MV-4-11 (cell line): ENCODE measurements at regions not wholly inside any gene's neighbourhood (a gene's known extent, or its start where the extent isn't known, plus 50 kb on each side); places are given as distances from the start of the nearest gene placed in this dataset.
A peak's percentile ranks its signal among the peaks of the same experiment; 100 is the strongest.
"Not testable (repeated sequence)": the region's sequence is repeated elsewhere in the genome, so short reads cannot be mapped to it uniquely, and the experiment has no call there.

ENCODE experiments used
- DNase-seq: peaks from one replicate; lab custom pipeline; 2025; lab: John Stamatoyannopoulos, UW

DNA sequence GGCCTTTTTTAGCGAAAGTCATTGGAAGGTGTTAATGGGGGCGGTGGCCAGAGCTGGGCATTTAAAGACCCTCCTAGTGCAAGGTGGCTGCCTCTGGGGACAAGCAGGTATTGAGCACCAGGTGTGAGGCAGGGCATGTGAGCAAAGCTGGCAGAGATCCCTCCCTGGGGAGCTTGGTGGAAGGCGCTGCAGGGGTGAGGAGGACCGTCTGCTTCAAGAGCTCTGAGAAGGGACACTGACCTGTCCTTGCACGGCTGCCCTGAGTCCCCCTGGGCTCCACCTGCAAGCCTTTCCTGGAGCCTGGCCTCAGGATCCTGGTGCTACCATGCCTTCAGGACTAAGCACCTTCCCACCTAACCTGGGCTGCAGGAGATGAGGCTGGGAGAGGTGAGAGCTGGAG, 127.0 kb upstream of the CIBAR2 start:
- DNase-seq = no peak

DNA sequence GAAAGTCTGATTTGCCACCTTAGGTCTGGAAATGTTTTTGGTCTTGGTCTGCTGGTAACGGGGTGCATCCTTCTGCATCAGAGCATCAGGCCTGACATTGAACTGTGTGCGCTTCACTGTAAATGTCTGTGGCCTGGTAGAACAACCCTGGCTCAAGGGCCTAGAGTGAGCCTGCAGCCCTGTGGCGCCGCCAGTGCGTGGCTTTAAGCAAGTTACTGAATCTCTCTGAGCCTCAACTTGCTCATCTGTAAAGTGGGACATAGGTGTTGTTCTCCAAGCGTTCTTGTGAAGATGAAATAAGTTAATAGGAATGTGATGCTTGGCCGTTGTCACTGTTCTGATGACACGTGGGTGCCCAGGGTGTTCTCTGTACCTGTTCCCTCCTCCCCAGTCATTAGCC, 127.6 kb upstream of the CIBAR2 start:
- DNase-seq = no peak

- no peak for DNase-seq
These were observed 129.0 kb upstream of the CIBAR2 start for GRCh38 chr16:85240982-85241924.

DNA sequence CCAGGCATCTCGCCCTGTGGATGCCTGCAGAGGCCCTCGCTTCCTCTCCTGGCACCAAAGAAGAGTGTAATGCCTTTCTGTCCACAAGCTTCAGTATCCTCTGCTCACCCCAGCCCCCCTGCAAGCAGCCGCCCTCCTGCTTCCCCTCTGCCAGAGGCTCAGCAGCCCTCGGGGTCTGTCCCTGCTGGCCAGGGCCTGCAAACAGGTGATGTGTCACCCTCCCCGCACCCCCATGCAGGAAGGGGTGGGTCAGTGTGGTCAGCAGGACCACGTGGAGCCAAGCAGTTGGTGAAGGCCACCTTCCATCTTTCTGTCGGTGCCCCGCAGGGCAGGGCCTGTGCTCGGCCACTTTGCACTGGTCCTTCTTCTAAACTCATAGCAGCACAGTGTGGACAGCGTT, 129.9 kb upstream of the CIBAR2 start:
- no peak for DNase-seq

- DNase-seq = no peak
These were observed 131.0 kb upstream of the CIBAR2 start for GRCh38 chr16:85243308-85243707.

- not testable (repeated sequence) for DNase-seq
These were observed 132.2 kb upstream of the CIBAR2 start for GRCh38 chr16:85244452-85244851.

DNA sequence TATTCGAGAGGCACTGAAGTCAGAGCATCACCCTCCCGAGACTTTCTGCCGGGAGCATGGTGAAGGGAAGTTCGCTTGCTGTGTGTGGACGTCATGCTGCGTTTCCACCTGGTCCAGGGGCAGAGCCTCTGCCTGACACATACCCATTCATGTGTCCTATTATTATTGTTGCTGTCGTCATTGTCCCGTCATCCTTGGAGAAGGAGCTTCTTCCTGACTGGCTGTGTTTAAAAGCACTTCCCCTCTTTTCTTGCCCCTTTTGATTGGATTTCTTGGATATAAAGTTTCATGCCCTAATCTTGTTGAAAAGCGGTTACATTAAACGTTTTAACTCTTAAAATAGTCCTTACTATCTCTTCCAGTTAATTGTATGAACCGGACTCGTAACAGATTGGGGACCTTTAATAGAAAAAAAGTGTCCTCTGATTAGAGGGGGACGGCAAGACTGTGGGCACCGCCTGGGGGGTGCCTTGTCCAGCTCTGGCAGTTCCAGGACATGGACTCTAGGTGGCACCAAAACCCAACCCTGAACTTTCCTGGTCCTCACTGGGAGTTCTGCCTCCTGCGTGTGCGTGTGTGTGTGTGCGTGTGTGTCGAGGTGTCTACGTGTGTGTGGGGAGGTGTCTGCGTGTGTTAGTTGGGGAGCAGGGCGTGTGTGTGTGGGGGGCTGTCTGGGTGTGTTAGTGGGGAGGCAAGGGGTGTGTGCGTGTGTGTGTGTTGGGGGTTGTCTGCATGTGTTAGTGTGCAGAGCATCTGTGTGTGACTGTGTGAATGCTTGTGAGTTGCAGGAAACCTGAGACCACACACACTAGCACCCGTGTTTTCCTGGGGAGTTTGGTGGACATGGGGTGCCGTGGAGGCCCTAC, 133.3 kb upstream of the CIBAR2 start:
- peak; percentile 44 for DNase-seq

- DNase-seq = no peak
These were observed 134.2 kb upstream of the CIBAR2 start for GRCh38 chr16:85246473-85246872.

DNA sequence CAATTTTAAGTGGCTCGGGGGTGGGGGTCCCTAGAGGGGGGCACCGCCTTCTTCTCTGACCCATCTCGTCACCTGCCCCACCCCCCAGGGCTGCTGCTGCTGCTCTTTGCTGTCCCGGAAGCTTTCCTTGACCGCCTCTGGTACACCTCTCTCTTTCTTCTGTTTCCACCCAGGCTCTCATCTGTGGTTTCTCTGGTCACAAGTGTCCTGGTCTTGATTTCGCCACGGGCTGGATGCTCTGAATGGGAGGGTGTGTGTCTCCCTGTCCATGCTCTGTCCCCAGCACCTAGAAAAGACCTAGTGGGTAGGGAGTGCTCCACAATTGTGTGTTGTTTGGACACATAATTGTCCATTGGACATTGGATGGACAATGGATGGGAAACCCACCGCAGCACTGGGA, 134.7 kb upstream of the CIBAR2 start:
- DNase-seq = no peak

GRCh38 chr16:85248342-85248741, 136.1 kb upstream of the CIBAR2 start:
- DNase-seq = no peak

DNA sequence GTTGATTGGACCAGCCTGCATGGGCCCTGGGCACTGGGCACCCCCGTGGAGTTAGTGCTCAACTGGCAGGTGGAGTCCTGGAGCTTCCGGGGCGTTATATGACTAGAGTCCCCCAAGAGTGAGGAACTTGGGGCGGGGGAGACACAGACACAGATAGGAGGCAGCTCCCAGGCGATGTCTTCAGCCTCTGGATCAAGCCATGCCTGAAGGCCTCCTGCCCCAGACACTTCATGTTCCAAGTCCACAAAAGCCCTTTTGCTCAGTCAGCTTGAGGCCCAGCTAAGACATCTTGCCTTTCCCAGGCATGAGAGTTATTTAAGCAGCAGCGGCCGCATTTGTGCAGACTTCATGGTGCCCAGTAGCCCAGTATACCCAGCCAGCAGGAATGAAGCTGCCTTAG, 136.6 kb upstream of the CIBAR2 start:
- DNase-seq = no peak

DNA sequence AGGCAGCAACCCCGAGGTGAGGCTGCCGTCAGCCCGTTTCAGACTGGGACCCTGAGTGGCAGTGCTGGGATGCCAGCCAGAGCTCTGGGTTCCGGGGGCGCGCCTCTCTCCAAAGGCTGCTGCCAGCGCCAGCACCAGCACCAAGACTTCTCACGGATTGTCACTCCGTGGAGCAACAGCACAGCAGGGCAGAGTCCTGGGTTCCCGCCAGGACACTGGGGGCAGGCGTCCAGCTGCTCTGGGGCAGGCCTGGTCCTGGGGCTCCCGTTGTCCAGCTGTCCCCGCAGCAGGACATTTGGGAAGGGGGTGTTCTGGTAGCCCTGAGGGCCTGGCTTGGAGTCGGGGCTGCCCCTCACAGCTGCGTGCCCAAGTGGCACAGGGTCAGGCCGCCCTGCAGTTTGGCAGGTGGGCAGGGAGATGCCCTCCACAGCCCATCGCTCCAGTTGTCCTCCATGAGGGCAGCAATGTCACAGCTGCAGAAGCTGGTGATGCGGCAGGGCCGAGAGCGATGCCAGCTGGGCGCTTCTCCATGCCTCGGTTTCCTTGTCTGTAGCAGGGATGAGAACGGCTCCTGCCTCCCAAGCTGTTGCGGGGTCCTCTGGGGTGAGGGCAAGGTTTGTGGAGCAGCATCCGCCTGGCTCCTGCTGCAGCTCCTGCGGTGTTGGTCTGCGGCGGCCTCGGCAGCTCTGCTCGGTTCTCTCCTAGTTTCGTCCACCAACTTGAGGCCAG, 137.3 kb upstream of the CIBAR2 start:
- no peak for DNase-seq

DNA sequence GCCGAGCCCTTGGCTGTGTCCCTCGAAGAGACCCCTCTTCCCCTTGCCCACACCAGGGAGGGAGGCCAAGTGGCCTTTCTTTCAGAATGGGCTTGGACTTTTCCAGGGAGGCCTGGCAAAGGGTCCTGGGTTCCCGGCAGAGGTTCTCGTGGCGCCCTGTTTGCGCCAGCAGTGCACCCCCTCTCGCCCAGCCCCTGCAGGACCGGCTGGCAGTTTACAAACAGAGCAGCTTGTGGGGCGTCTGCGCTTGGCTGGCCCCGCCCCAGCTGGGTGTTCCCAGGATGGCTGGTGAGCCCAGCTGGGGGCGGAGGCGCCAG, 137.8 kb upstream of the CIBAR2 start:
- no peak for DNase-seq

GRCh38 chr16:85250609-85251223, 138.4 kb upstream of the CIBAR2 start:
- peak; percentile 49 for DNase-seq

DNA sequence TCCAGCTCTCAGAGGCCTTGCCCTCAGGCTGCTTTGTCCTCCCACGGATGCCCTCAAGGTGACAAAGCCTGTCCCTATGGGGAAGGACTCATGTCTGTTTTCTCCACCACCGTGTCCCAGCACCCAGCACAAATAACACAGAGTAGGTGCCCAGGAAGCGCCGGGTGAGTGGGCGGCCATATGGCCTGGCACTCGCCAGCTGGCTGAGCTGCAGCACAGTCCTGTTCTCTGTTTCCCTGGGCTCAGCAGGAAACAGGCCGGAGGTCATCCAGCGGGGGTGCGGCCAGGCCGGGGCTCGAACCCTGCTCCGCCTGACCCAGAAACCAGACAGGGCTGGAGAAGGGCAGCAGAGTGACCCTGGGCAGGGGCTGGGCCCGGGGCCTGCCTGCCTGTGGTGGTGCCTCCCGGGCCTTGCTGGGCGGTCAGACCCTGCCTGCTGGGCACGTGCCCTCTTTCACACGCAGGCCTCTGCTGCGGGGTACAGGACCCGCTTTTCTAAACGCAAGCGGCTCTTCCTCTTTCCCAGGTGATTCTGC, 139.0 kb upstream of the CIBAR2 start:
- no peak for DNase-seq

- DNase-seq = no peak
These were observed 139.7 kb upstream of the CIBAR2 start for GRCh38 chr16:85252014-85252413.

DNA sequence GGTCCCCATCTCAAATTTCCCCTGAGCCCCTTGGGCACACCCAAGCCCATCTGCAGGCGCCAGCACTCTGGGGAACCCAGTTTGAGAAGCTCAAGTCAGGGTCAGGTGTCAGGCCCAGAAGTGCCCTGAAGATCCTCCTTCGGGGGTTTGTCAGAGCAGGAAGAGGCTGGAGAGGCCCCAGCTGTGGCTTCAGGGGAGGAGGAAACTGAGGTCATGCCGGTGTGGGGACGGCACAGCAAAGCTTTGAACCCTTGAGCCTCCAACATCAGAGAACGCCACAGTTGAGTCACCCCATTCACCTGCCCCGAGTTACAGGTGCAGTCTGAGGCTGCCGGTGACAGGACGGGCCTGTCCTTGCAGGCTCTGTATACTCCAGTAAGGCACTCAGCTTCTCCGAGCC, 140.2 kb upstream of the CIBAR2 start:
- peak; percentile 21 for DNase-seq

DNA sequence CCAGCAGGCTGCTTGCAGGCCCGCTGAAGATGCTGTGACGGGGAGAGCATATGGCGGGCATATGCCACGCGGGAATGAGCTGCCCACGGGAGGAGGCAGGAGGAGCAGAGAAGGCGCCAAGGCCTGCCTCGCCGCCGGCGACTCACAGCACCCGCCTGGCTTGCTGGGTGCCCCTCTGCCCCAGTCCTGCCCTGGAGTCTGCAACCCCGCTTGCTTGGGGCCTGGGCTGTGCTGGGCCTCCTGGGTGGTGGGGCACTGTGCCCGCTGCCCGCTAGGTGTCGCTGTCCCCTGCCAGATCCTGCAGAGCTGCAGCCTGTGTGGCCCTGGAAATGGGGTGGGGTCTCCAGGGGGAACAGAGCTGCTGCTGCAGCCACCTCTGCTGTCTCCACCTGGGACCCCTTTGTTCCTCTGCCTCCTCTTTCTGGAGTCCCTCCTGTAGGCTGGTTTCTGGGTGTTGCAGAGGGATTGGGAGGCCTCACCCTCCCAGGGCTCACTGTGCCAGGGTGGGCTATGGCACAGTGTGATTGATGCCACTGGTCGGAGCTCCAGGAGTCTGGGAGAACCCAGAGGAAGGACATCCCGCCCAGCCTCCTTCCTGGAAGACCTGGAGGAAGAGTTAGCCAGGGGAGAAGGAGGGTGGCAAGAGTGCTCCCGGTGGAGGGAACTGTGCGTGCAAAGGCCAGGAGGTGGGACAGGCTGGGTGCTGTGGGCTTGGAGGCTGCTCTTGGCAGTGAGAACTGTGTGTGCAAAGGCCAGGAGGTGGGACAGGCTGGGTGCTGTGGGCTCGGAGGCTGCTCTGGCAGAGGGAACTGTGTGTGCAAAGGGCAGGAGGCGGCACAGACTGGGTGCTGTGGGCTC, 141.0 kb upstream of the CIBAR2 start:
- peak; percentile 50 for DNase-seq

DNA sequence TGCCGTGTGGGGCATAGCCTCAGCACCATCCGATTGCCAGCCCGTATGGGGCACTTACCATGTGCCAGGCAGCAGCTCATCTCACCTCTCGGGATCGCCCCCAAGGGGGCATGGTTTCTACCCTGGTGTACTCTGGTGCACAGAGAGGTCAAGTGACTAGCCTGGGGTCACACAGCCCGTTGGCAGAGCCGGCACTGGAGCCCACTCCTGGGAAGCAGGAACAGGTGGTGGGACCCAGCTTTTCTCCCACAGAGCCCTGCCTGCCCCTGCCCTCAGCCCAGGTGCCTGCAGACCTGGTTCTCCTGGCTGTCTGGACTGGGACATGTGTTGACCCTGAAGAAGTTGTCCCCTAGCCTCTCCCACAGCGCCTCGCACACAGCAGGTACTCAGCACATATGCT, 141.8 kb upstream of the CIBAR2 start:
- DNase-seq = no peak

- DNase-seq = no peak
These were observed 142.6 kb upstream of the CIBAR2 start for GRCh38 chr16:85254921-85255320.

GRCh38 chr16:85255777-85256176, 143.5 kb upstream of the CIBAR2 start:
- no peak for DNase-seq
